Kidney (tissue), 13 donors: ENCODE measurements at regions not wholly inside any gene's neighbourhood (a gene's known extent, or its start where the extent isn't known, plus 50 kb on each side); places are given as distances from the start of the nearest gene placed in this dataset.

Experiments used
- DNase-seq, 5 donors: peaks; one replicate each; pipeline ENCODE4 v3.0.0-alpha.2; 2013 to 2020
- FAIRE-seq: peaks from 2 replicates; lab custom pipeline; 2012; peaks lifted over from hg19 to GRCh38; lab: Jason Lieb, UNC
- H3K27ac ChIP-seq, 2 donors: one replicate each; pipeline ENCODE4 v1.7.0; 2013; ENCODE audit warnings: low read depth in 2 of 2, low read length in 2 of 2, inconsistent platforms in 1 of 2
- H3K27me3 ChIP-seq: one replicate; pipeline ENCODE4 v1.7.1; 2013; ENCODE audit warnings: low read length, inconsistent platforms; ENCODE audit not compliant: control insufficient read depth, insufficient read depth
- H3K36me3 ChIP-seq, 3 donors: one replicate each; pipeline versions ENCODE4 v1.7.0 to v1.7.1; 2013; ENCODE audit warnings: low read length in 3 of 3, control low read depth in 1 of 3, inconsistent platforms in 1 of 3; ENCODE audit not compliant: insufficient read depth in 3 of 3, control insufficient read depth in 2 of 3
- H3K4me1 ChIP-seq, 3 donors: one replicate each; pipeline versions ENCODE4 v1.7.0 to v1.7.1; 2013; ENCODE audit warnings: low read length in 3 of 3, inconsistent platforms in 1 of 3, low read depth in 1 of 3; ENCODE audit not compliant: control insufficient read depth in 2 of 3, insufficient read depth in 2 of 3
- H3K4me3 ChIP-seq, 3 donors: one replicate each; pipeline versions ENCODE4 v1.7.0 to v1.8.1; 2013; ENCODE audit warnings: low read length in 3 of 3, control low read depth in 1 of 3, inconsistent platforms in 1 of 3
- H3K9ac ChIP-seq, 3 donors: one replicate each; pipeline versions ENCODE4 v1.7.0 to v1.7.1; 2013; ENCODE audit warnings: low read length in 3 of 3, control low read depth in 1 of 3, inconsistent platforms in 1 of 3
- H3K9me3 ChIP-seq, 3 donors: one replicate each; pipeline versions ENCODE4 v1.7.0 to v1.7.1; 2013; ENCODE audit warnings: low read length in 3 of 3, control low read depth in 1 of 3, inconsistent platforms in 1 of 3; ENCODE audit not compliant: control insufficient read depth in 2 of 3, insufficient read depth in 1 of 3
- CTCF ChIP-seq: IDR thresholded peaks from 3 replicates; pipeline ENCODE4 v1.5.1; 2012; ENCODE audit warnings: mild to moderate bottlenecking, moderate library complexity, borderline replicate concordance; ENCODE audit not compliant: insufficient read depth; ENCODE audit errors: extremely low read depth
- intact Hi-C: fragments of 100-400 bp; cut with DNase I; formaldehyde crosslinking; loops from one replicate; pipeline ENCODE4 v1.11.1; 2022
- donor health status: control.
- donor health status: control.
- donor health status: control.
- donor health status: control.
- donor health status: control.
- donor health status: DM: yes; HTN: yes; CAD: no.
- donor health status: Normal renal cell carcinoma (clear cell type).

GRCh38 chr11:112780351-112781087, 180.7 kb upstream of the NCAM1 start:
- H3K36me3 ChIP-seq: no peaks in the 10 kb centered on the region
- no peak overlapping the region for H3K9ac ChIP-seq
- H3K27ac ChIP-seq: no peak overlapping the region
- H3K27me3 ChIP-seq: no peaks in the 10 kb centered on the region
- H3K4me3 ChIP-seq: no peak overlapping the region
- intact Hi-C loops: no loop called here
- H3K9me3 ChIP-seq: no peaks in the 10 kb centered on the region
- DNase-seq: no peak
- no peak for TF ChIP-seq CTCF
- no peak for FAIRE-seq
- H3K4me1 ChIP-seq: no peaks in the 10 kb centered on the region

- no peak for FAIRE-seq
- Histone ChIP-seq H3K9me3 (no peaks in the 10 kb centered on the region), H3K36me3 (no peaks in the 10 kb centered on the region), H3K27ac (no peak overlapping the region), H3K4me3 (no peak overlapping the region), H3K4me1 (no peaks in the 10 kb centered on the region), H3K27me3 (no peaks in the 10 kb centered on the region), H3K9ac (no peak overlapping the region)
- TF ChIP-seq CTCF: no peak
- intact Hi-C loops: no loop called here
- no peak for DNase-seq
Observed at GRCh38 chr11:112783945-112784322, 177.3 kb upstream of the NCAM1 start.

GRCh38 chr11:112784323-112785073, 176.7 kb upstream of the NCAM1 start:
- H3K9me3 ChIP-seq: no peaks in the 10 kb centered on the region
- no peak overlapping the region for H3K9ac ChIP-seq
- no peak for TF ChIP-seq CTCF
- no peaks in the 10 kb centered on the region for H3K36me3 ChIP-seq
- no peak for FAIRE-seq
- DNase-seq: peak; percentile 70 to 86 (median 85)
- no peak overlapping the region for H3K4me3 ChIP-seq
- intact Hi-C loops: no loop called here
- H3K4me1 ChIP-seq: no peaks in the 10 kb centered on the region
- no peak overlapping the region for H3K27ac ChIP-seq
- H3K27me3 ChIP-seq: no peaks in the 10 kb centered on the region
